GM23338 (cell line): ENCODE measurements at regions not wholly inside any gene's neighbourhood (a gene's known extent, or its start where the extent isn't known, plus 50 kb on each side); places are given as distances from the start of the nearest gene placed in this dataset.

Experiments used
- ATAC-seq: fragments of 200-7000 bp; cut with Tn5 transposase; 3 replicates; pipeline ENCODE4 v1.9.1; 2020
- DNase-seq: peaks from one replicate; pipeline ENCODE4 v3.0.0-alpha.2; 2015; ENCODE audit warnings: low spot score
- H2AFZ ChIP-seq: fragments of 200-600 bp; sonication (generic); 2 replicates; pipeline ENCODE4 v1.8.0; 2016; ENCODE audit warnings: antibody characterized with exemption, mild to moderate bottlenecking, moderate library complexity
- H3F3A ChIP-seq: fragments of 200-600 bp; sonication (generic); replicated peaks from 2 replicates; pipeline ENCODE4 v1.8.0; 2017; ENCODE audit warnings: antibody characterized with exemption, mixed run types, low read depth
- H3K27ac ChIP-seq: fragments of 200-600 bp; sonication (generic); 2 replicates; pipeline ENCODE4 v1.6.1; 2016; ENCODE audit warnings: low read depth
- H3K27me3 ChIP-seq: fragments of 200-600 bp; sonication (generic); 2 replicates; pipeline ENCODE4 v1.8.0; 2016; ENCODE audit warnings: mild to moderate bottlenecking, mixed run types, moderate library complexity; ENCODE audit not compliant: insufficient read depth
- H3K36me3 ChIP-seq: fragments of 200-600 bp; sonication (generic); 2 replicates; pipeline ENCODE4 v1.8.0; 2016; ENCODE audit warnings: mild to moderate bottlenecking; ENCODE audit not compliant: insufficient read depth
- H3K4me1 ChIP-seq: fragments of 200-600 bp; sonication (generic); 2 replicates; pipeline ENCODE4 v1.8.0; 2016; ENCODE audit warnings: mild to moderate bottlenecking, moderate library complexity; ENCODE audit not compliant: insufficient read depth
- H3K4me2 ChIP-seq: fragments of 200-600 bp; sonication (generic); 2 replicates; pipeline ENCODE4 v1.7.1; 2017; ENCODE audit warnings: mixed run types
- H3K4me3 ChIP-seq: fragments of 200-600 bp; sonication (generic); 2 replicates; pipeline ENCODE4 v1.6.1; 2016; ENCODE audit warnings: mixed run types
- H3K79me2 ChIP-seq: fragments of 200-600 bp; sonication (generic); replicated peaks from 2 replicates; pipeline ENCODE4 v1.8.0; 2017; ENCODE audit warnings: mild to moderate bottlenecking; ENCODE audit not compliant: insufficient read depth
- H3K9me2 ChIP-seq: fragments of 200-600 bp; sonication (generic); 2 replicates; pipeline ENCODE4 v1.8.0; 2017; ENCODE audit not compliant: insufficient read depth
- H4K20me1 ChIP-seq: fragments of 200-600 bp; sonication (generic); replicated peaks from 2 replicates; pipeline ENCODE4 v1.8.0; 2017; ENCODE audit warnings: mild to moderate bottlenecking; ENCODE audit not compliant: insufficient read depth
- H3K27ac Mint-ChIP-seq: 2 replicates; pipeline ENCODE4 v1.8.0; 2020; ENCODE audit warnings: inconsistent platforms, mild to moderate bottlenecking, moderate library complexity, mixed read lengths
- H3K27me3 Mint-ChIP-seq: 3 replicates; pipeline ENCODE4 v1.8.0; 2022; ENCODE audit warnings: low read depth, mild to moderate bottlenecking, moderate library complexity, mixed read lengths, inconsistent platforms; ENCODE audit not compliant: insufficient read depth, poor library complexity
- H3K36me3 Mint-ChIP-seq: 3 replicates; pipeline ENCODE4 v1.8.0; 2021; ENCODE audit warnings: low read depth, mild to moderate bottlenecking, inconsistent platforms, moderate library complexity, mixed read lengths
- H3K4me1 Mint-ChIP-seq: 3 replicates; pipeline ENCODE4 v1.8.0; 2020; ENCODE audit warnings: mild to moderate bottlenecking, inconsistent platforms, mixed read lengths
- H3K4me3 Mint-ChIP-seq: 3 replicates; pipeline ENCODE4 v1.8.0; 2021; ENCODE audit warnings: moderate library complexity, mild to moderate bottlenecking, inconsistent platforms, mixed read lengths
- H3K9me3 Mint-ChIP-seq: 3 replicates; pipeline ENCODE4 v1.8.0; 2020; ENCODE audit warnings: moderate library complexity, mild to moderate bottlenecking, inconsistent platforms, mixed read lengths
- CREB1 ChIP-seq: fragments of 250-450 bp; sonication (Bioruptor Pico); IDR thresholded peaks from 2 replicates; pipeline ENCODE4 v1.5.0; 2020; ENCODE audit warnings: low read depth, mild to moderate bottlenecking, moderate library complexity
- CTCF ChIP-seq, 2 experiments: fragments of 200-600 bp in 1 of 2; sonication (generic) in 1 of 2; conservative IDR thresholded peaks; 2 replicates each; pipeline versions ENCODE4 v1.5.1 to v1.6.1; 2016 to 2017; ENCODE audit warnings: antibody characterized with exemption in 2 of 2, low read depth in 2 of 2, mild to moderate bottlenecking in 2 of 2, moderate library complexity in 1 of 2
- EZH2 ChIP-seq: fragments of 200-600 bp; sonication (generic); IDR thresholded peaks from one replicate; pipeline ENCODE4 v1.8.0; 2017; ENCODE audit warnings: antibody characterized with exemption, mild to moderate bottlenecking, low read depth; ENCODE audit not compliant: unreplicated experiment
- EZH2phosphoT487 ChIP-seq: fragments of 200-600 bp; sonication (generic); IDR thresholded peaks from one replicate; pipeline ENCODE4 v1.8.1; 2018; ENCODE audit warnings: antibody characterized with exemption; ENCODE audit not compliant: unreplicated experiment
- JUNB ChIP-seq: IDR thresholded peaks from one replicate; pipeline ENCODE4 v1.6.1; 2016; ENCODE audit warnings: antibody characterized with exemption; ENCODE audit not compliant: unreplicated experiment
- NANOG ChIP-seq: IDR thresholded peaks from 2 replicates; pipeline ENCODE4 v1.6.1; 2016; ENCODE audit warnings: antibody characterized with exemption, borderline replicate concordance
- POLR2AphosphoS5 ChIP-seq: IDR thresholded peaks from 2 replicates; pipeline ENCODE4 v1.6.1; 2016; ENCODE audit warnings: antibody characterized with exemption, low read depth
- STAT1 ChIP-seq: IDR thresholded peaks from one replicate; pipeline ENCODE4 v1.6.1; 2016; ENCODE audit warnings: antibody characterized with exemption; ENCODE audit not compliant: unreplicated experiment
- ZNF114 ChIP-seq: fragments of 250-450 bp; sonication (Bioruptor Pico); IDR thresholded peaks from 2 replicates; pipeline ENCODE4 v1.5.0; 2020; ENCODE audit warnings: mild to moderate bottlenecking, moderate library complexity
- ZNF331 ChIP-seq: fragments of 250-450 bp; sonication (Bioruptor Pico); IDR thresholded peaks from 2 replicates; pipeline ENCODE4 v1.5.0; 2020; ENCODE audit warnings: low read depth, mild to moderate bottlenecking, moderate library complexity
- TF ChIP-seq, protein P1 (sequence below): IDR thresholded peaks from 2 replicates; pipeline ENCODE4 v1.6.1; 2016; ENCODE audit warnings: antibody characterized with exemption
- TF ChIP-seq, protein P2 (sequence below): fragments of 250-450 bp; sonication (Bioruptor Pico); IDR thresholded peaks from 2 replicates; pipeline ENCODE4 v1.5.0; 2020; ENCODE audit warnings: mild to moderate bottlenecking, moderate library complexity
- TF ChIP-seq, protein P3 (sequence below): IDR thresholded peaks from one replicate; pipeline ENCODE4 v1.6.1; 2018; ENCODE audit warnings: antibody characterized with exemption; ENCODE audit not compliant: unreplicated experiment

GRCh38 chr18:55687106-55687505 lies 99.1 kb upstream of the TCF4 start:
- Mint-ChIP-seq H3K36me3 (no peaks in the 10 kb centered on the region), H3K27me3 (no peaks in the 10 kb centered on the region), H3K4me3 (no peak overlapping the region), H3K9me3 (no peaks in the 10 kb centered on the region), H3K4me1 (peaks cover 7% of the 10 kb centered on the region; the same call in 2 of the 3 replicates), H3K27ac (no peak overlapping the region)
- Histone ChIP-seq H3K79me2 (no peaks in the 10 kb centered on the region), H3F3A (no peaks in the 10 kb centered on the region), H3K9me2 (peaks cover 5% of the 10 kb centered on the region; the same call in 1 of the 2 replicates), H3K4me2 (no peak overlapping the region), H3K27me3 (no peaks in the 10 kb centered on the region), H4K20me1 (no peaks in the 10 kb centered on the region), H3K4me3 (no peak overlapping the region), H2AFZ (no peak overlapping the region), H3K36me3 (no peaks in the 10 kb centered on the region), H3K27ac (no peak overlapping the region), H3K4me1 (peaks cover 5% of the 10 kb centered on the region; the same call in 1 of the 2 replicates)
- TF ChIP-seq STAT1 (no peak), NANOG (no peak), EZH2 (no peak), ZNF114 (CRISPR knock-in tag) (no peak), CREB1 (CRISPR knock-in tag) (no peak), ZNF331 (CRISPR knock-in tag) (no peak), JUNB (no peak), CTCF (conservative IDR thresholded peaks at IDR 0.05; ENCODE audit: low read depth in 2 of 2) (no peak), EZH2phosphoT487 (no peak), POLR2AphosphoS5 (no peak)
- TF ChIP-seq, protein P1, sequence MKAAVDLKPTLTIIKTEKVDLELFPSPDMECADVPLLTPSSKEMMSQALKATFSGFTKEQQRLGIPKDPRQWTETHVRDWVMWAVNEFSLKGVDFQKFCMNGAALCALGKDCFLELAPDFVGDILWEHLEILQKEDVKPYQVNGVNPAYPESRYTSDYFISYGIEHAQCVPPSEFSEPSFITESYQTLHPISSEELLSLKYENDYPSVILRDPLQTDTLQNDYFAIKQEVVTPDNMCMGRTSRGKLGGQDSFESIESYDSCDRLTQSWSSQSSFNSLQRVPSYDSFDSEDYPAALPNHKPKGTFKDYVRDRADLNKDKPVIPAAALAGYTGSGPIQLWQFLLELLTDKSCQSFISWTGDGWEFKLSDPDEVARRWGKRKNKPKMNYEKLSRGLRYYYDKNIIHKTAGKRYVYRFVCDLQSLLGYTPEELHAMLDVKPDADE, result no peak
- TF ChIP-seq, protein P2, sequence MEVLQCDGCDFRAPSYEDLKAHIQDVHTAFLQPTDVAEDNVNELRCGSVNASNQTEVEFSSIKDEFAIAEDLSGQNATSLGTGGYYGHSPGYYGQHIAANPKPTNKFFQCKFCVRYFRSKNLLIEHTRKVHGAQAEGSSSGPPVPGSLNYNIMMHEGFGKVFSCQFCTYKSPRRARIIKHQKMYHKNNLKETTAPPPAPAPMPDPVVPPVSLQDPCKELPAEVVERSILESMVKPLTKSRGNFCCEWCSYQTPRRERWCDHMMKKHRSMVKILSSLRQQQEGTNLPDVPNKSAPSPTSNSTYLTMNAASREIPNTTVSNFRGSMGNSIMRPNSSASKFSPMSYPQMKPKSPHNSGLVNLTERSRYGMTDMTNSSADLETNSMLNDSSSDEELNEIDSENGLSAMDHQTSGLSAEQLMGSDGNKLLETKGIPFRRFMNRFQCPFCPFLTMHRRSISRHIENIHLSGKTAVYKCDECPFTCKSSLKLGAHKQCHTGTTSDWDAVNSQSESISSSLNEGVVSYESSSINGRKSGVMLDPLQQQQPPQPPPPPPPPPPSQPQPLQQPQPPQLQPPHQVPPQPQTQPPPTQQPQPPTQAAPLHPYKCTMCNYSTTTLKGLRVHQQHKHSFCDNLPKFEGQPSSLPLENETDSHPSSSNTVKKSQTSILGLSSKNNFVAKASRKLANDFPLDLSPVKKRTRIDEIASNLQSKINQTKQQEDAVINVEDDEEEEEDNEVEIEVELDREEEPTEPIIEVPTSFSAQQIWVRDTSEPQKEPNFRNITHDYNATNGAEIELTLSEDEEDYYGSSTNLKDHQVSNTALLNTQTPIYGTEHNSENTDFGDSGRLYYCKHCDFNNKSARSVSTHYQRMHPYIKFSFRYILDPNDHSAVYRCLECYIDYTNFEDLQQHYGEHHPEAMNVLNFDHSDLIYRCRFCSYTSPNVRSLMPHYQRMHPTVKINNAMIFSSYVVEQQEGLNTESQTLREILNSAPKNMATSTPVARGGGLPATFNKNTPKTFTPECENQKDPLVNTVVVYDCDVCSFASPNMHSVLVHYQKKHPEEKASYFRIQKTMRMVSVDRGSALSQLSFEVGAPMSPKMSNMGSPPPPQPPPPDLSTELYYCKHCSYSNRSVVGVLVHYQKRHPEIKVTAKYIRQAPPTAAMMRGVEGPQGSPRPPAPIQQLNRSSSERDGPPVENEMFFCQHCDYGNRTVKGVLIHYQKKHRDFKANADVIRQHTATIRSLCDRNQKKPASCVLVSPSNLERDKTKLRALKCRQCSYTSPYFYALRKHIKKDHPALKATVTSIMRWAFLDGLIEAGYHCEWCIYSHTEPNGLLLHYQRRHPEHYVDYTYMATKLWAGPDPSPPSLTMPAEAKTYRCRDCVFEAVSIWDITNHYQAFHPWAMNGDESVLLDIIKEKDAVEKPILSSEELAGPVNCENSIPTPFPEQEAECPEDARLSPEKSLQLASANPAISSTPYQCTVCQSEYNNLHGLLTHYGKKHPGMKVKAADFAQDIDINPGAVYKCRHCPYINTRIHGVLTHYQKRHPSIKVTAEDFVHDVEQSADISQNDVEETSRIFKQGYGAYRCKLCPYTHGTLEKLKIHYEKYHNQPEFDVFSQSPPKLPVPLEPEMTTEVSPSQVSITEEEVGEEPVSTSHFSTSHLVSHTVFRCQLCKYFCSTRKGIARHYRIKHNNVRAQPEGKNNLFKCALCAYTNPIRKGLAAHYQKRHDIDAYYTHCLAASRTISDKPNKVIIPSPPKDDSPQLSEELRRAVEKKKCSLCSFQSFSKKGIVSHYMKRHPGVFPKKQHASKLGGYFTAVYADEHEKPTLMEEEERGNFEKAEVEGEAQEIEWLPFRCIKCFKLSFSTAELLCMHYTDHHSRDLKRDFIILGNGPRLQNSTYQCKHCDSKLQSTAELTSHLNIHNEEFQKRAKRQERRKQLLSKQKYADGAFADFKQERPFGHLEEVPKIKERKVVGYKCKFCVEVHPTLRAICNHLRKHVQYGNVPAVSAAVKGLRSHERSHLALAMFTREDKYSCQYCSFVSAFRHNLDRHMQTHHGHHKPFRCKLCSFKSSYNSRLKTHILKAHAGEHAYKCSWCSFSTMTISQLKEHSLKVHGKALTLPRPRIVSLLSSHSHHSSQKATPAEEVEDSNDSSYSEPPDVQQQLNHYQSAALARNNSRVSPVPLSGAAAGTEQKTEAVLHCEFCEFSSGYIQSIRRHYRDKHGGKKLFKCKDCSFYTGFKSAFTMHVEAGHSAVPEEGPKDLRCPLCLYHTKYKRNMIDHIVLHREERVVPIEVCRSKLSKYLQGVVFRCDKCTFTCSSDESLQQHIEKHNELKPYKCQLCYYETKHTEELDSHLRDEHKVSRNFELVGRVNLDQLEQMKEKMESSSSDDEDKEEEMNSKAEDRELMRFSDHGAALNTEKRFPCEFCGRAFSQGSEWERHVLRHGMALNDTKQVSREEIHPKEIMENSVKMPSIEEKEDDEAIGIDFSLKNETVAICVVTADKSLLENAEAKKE (CRISPR knock-in tag), result no peak
- TF ChIP-seq, protein P3, sequence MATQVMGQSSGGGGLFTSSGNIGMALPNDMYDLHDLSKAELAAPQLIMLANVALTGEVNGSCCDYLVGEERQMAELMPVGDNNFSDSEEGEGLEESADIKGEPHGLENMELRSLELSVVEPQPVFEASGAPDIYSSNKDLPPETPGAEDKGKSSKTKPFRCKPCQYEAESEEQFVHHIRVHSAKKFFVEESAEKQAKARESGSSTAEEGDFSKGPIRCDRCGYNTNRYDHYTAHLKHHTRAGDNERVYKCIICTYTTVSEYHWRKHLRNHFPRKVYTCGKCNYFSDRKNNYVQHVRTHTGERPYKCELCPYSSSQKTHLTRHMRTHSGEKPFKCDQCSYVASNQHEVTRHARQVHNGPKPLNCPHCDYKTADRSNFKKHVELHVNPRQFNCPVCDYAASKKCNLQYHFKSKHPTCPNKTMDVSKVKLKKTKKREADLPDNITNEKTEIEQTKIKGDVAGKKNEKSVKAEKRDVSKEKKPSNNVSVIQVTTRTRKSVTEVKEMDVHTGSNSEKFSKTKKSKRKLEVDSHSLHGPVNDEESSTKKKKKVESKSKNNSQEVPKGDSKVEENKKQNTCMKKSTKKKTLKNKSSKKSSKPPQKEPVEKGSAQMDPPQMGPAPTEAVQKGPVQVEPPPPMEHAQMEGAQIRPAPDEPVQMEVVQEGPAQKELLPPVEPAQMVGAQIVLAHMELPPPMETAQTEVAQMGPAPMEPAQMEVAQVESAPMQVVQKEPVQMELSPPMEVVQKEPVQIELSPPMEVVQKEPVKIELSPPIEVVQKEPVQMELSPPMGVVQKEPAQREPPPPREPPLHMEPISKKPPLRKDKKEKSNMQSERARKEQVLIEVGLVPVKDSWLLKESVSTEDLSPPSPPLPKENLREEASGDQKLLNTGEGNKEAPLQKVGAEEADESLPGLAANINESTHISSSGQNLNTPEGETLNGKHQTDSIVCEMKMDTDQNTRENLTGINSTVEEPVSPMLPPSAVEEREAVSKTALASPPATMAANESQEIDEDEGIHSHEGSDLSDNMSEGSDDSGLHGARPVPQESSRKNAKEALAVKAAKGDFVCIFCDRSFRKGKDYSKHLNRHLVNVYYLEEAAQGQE, result no peak
- ATAC-seq (no peak), DNase-seq (no peak)
